ENCODE measurements at regions not wholly inside any gene's neighbourhood (a gene's known extent, or its start where the extent isn't known, plus 50 kb on each side); places are given as distances from the start of the nearest gene placed in this dataset.

DNA sequence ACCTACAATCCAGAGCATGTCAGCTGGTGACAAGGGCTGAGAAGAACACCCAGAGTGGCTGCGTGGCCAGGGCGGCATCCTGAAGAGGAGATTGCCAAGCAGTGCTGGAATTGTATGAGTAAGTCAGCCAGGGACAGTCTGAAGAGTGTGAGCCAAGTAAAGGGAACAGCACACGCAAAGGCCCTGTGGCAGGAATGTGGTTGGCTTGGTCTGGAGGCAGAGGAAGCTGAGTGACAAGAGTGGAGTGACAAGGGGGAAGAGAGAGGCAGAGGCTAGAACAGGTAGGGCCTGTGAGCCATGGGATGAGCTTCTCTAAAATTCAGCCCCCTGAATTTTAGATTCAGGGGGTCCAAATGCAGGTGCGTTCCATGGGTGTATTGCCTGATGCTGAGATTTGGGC, 53.7 kb upstream of the UQCRFS1 start:
- TF ChIP-seq, protein P1, sequence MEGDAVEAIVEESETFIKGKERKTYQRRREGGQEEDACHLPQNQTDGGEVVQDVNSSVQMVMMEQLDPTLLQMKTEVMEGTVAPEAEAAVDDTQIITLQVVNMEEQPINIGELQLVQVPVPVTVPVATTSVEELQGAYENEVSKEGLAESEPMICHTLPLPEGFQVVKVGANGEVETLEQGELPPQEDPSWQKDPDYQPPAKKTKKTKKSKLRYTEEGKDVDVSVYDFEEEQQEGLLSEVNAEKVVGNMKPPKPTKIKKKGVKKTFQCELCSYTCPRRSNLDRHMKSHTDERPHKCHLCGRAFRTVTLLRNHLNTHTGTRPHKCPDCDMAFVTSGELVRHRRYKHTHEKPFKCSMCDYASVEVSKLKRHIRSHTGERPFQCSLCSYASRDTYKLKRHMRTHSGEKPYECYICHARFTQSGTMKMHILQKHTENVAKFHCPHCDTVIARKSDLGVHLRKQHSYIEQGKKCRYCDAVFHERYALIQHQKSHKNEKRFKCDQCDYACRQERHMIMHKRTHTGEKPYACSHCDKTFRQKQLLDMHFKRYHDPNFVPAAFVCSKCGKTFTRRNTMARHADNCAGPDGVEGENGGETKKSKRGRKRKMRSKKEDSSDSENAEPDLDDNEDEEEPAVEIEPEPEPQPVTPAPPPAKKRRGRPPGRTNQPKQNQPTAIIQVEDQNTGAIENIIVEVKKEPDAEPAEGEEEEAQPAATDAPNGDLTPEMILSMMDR (IDR thresholded peaks at IDR 0.05) = no peak
- TF ChIP-seq POLR2A (IDR thresholded peaks at IDR 0.05) (no peak), POLR2AphosphoS5 (IDR thresholded peaks at IDR 0.05) (no peak)
